HG03064 (cell line): ENCODE measurements at regions not wholly inside any gene's neighbourhood (a gene's known extent, or its start where the extent isn't known, plus 50 kb on each side); places are given as distances from the start of the nearest gene placed in this dataset.

Experiments
- ATAC-seq: cut with Tn5 transposase; IDR thresholded peaks from one replicate; pipeline ENCODE4 v1.9.1; 2021; ENCODE audit warnings: low read depth; ENCODE audit not compliant: unreplicated experiment

DNA sequence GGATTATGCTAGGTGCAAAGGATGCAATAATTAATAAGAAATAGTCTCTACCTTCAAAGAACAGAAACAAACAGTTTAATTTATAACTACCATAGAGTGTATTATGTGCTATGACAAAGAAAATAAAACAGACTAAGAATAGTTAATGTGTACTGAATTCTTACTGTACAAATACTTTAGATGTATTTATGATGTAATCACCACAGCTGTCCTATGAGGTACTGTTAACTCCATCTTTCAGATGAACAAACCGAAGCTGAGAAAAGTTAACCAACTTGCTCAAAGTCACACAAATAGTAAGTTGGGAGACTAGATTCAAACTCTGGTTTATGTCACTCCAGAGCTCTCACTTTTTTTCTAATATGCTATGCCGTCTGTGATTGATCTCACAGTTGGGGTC lies 77.0 kb upstream of the FGGY start:
- no peak for ATAC-seq

DNA sequence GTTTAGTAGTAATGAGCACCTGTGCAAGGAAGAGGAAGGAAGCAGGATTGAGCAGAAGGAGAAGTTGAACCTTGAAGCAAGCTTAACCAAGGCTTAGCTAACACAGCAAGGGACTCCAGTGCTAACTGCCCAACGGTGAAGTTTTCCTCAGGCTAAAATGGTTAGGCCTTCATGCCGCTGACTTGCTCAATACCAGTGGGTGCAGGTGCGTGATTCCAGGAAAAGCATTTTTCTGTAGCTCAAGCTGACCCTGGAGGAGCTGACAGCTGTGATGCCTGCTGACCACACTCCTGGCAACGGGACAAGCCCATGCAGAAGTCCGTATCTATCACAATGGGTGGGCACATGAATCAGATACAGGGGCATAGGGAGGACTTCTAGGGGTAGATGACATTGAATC lies 76.5 kb upstream of the FGGY start:
- ATAC-seq = no peak

DNA sequence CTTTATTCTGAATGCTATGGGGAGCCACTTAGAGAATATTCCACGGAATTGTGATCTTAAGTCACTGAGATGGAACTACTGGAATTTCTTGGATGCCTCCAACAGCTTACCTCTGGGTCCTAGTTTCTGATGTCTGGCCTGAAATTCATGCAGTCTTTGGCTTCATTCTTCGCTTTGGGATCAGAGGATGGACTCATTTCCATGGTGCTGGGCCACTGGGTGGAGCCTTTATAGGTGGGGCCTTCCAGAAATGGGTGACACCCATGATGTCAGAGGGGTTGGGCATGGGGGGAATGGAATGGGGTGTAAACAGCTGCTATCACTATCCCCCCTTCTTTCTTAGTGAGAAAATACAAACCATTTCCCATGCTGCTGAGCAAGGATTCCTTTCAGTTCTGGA lies 73.7 kb upstream of the FGGY start:
- ATAC-seq = no peak

DNA sequence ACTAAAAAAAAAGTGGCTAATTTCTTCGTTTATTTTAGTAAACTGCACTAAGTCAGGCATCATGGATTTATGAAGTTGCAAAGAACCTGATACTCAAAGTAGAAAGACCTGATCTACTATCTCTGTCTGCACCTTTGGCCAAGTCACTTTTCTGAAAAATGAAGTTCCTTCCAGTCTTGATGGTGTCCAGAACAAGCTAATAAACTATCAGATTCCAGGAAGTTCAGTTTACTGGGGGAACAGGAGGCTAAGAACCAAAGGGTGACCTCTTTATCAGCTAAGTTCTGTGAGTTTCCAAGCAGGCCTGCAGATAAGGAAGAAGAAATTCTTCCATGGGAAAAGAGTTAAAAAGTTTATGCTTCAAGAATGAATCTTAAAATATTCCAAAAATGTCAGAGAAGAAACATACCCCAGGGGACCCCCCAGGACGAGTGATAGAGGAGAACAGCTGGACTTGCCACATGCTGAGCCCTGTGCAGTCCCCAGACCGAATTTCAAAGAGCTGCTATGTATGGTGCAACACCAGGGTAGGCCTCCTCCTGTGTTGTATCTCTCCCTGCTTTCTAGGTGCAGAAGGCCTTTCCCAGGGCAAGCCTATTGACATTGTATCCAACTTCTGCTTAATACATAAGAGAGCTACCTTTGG lies 72.8 kb upstream of the FGGY start:
- ATAC-seq = no peak

DNA sequence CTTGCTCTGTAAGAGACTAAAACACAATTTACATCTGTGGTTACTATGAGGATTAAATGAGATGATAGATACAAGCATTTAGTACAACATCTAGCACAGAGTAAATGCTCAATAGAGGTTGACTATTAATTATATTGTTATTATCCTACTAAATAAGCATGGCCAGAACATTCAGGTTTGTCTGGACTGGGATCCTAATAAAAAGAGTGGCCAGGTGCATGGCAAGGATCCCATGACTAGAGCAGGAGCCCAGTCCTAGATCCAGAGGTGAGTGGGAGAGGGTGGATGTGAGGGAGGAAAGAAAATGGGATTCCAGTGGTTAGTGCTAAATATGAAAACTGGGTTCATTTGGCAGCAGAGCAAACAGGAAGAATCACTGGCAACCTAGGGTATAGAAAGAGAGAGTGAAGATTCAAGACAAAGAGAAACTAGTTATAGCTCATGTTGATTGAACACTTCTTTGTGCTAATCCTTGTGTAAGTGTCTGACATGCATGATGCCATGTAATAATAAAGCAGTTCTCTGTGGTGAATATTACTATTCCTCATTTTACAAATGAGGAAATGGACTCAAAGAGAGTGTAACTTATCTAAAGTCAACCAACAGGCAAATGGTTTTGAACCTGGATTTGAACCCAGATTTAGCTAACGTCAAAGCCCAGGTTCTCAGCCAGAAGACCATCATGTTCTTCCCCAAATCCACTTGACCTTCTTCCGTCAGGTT lies 71.1 kb upstream of the FGGY start:
- no peak for ATAC-seq

DNA sequence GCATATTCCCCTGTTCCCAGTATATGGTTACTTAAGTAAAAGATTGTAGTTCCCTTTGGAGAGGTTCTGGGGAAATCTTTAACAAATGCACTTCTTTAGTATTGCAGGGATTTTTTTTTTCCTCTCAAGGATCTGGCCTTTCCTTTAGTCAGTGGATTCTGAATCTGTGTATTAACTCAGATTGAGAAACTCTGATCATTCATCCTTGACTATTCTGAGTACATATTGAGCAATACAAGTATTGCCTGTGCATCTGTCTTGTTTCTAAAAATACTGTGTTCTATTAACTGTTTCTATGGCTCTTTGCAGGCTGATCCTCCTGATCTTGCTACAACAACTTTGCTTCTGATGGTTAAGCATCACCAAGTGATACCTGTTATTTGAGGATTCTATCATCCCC lies 67.8 kb upstream of the FGGY start:
- no peak for ATAC-seq

DNA sequence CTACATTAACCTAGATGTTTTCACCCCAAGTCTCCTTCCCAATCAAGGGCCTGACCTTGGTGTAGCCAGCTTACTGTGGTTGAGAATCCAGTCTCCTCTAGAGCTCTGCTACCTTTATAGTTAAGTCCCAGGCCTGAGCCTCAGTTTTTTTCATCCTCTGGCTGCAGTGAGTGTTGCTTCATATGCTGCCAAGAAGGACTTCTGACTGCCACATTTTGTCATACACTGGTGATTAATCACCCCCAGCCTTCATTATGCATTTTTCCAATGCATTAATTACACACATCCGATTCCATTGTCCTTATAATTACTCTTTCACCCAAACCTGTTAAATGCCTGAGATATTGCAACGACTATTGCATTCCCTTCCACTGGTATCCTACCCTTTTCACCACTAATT lies 66.3 kb upstream of the FGGY start:
- no peak for ATAC-seq

DNA sequence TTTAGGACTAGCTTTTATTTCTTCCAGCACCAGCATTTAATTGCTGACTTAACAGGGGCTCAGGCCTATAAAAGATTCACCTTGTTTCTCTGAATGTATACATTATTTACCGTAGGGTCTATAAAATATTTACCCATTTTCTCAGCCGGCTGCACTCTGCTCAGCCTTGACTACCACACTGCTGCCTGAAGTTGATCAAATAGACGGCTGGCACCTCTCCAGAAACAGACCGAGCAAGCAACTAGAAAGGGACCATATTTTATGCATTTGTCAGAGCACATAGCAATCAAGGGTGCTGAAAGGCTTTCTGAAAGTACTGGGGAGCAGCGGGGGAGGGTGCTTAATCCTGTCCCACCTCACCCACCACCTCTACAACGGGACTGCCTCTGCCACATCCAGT lies 64.7 kb upstream of the FGGY start:
- ATAC-seq = no peak

DNA sequence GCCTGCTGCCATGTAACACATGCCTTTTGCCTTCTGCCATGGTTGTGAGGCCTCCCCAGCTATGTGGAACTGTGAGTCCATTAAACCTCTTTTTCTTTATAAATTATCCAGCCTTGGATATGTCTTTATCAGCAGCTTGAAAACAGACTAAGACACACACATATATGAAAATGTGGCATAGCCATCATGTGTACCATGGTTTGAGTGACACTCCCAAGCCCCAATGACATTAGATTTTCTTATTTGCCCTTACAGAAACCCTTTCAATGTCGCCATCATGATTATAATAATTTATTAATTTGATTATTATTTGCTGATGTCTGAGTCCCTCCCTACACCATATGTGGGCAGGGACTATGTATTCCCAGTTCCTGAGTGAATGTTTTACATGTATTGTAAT lies 63.5 kb upstream of the FGGY start:
- no peak for ATAC-seq

DNA sequence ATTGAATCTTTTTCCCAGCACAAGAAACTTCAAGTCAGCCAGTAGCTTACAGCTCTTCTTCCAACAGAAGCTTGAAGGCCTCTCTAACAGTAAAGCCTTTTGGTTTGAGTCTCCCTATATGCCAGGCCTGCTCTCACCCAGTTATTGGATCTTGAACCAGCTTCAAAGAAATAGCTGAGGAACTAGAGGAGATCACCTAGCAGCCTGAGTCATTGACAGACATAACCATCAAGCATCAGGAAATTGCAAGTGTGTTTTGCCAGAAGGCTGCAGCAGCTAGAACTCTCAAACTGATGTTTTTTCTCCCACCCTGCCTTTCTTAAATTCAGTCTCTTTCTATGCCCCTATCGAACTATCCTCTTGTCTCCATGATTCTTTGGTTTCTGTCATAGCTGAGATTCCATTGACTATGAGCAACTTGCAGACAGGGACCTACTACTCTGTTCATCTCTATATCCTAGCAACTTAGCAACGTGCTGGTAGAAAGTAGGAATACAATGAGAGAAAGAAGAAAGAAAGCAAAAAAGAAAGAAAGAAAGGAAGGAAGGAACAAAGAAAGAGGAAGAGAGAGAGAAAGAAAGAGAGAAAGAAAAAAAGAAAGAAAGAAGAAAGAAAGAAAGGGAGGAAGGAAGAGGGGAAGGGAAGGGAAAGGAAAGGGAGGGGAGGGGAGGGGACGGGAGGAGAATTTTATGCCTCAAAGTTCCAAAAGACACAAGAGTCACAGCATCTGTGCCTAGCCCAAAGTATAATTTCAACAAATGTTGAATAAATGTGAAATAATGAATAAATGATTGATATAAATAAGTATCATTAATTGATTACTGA lies 60.0 kb upstream of the FGGY start:
- no peak for ATAC-seq

DNA sequence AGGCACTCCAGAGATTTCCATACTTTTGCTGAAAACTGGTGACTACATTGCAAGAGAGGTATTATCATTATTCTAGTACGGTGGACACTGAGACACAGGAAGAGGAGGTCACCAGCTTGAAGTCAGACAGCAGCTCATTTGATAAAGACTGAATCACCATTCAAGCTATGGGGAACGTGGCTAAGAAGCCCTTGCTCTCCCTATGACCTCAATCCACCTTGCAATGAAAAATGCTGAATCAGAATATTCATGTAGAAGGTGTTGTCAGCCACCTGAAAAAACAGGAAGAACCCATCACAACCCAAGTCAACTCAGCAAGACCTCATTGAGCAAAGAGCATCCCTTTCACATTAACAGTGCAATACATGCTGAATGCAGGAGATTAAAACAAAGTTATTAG lies 59.0 kb upstream of the FGGY start:
- ATAC-seq = no peak

DNA sequence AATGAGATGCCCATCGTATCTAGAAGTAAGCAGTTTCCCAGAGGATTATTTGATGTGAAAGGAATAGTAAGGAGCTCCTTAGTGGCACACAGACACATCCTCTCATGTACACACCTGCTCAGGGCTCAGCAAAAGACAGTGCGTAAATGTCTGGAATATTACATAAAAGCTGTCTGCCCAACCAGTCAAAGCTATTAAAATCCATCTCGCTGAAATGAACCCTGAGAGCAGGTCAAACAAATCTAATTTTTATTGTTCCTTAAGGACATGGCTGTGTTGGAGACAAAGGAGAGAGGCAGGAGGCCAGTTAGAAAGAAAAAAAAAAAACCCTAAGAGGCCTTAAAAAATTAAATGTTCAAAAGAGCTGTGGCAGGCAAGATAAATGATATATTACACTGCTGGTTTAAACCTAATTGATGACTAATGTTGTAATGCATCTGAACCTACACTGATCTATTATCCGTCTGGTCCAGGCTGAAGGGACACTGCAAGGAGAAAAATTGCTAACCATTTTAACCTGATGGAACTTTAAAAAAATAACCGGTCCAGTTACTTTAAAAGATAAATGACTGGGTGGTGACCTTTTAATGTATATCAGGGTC lies 58.5 kb upstream of the FGGY start:
- ATAC-seq = no peak

DNA sequence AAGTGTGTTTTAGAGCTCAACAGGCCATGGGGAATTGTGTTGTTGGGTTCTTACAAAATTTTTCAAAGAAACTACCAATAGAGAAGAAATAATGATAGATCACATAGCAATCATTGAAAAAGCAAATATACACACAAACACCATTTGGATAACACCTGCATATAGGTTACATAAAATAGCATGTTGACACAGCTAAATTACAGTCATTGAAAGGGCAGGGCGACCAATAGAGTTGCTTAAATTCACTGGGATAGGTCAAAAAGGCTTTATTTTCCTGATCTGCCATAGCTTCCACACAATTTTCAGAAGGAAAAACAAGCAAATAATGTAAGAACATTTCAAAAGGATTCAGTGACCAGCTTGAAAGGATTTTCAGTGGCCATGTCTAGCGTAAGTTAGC lies 57.9 kb upstream of the FGGY start:
- no peak for ATAC-seq

DNA sequence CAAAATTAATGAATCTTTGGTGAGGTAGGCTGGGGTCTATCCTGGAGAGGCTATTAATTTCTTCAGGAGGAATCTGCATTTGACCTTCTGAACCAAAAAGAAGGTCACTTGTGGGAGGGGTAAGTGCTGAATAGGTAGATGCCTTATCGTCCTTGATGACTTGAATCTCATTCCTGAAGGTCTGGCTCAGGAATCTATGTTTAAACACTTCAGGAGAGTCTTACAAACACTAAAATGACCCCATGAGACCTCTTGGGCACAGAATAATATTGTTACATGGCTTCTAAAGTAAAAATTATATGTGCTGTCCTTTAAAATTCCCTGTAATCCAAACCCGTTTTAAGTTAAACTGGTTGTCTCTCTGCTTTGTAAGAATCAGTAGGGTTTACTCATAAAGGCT lies 55.0 kb upstream of the FGGY start:
- no peak for ATAC-seq

DNA sequence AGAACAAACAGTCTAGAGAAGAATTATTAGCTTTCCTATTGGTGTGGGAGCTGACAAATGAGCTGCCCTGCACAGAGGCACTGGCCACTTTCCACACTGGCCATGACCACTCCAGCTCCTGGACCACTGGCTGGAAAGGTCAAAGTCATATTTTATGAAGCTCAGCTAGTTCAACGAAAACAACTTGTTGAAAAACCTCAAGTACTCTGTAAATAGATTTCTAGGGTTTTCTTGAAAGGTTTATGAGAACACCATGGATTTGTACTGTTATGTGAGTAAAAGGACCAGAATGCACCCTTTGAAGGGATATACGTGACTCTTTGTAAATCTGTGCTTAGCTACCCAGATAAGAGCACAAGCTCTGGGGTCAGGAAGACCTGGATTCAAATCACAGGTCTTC lies 54.5 kb upstream of the FGGY start:
- no peak for ATAC-seq

DNA sequence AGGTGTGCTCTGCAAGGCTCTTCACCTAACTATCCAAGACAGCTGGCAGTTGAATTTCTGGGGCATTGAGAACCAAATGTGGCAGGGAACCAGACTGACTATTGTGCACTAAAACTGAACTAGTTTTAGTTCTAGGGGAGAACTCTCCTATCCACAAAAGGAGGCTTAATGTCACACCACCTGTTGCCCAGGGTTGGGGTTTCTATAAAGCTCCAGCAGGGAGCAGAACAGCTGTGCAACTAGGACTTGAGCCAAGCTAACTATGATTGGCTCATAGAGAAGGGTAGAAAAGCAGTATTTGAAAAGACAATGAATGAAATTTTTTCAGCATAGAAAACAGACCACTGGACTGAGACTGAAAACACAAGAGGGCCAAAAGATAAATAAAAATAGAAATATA lies 53.3 kb upstream of the FGGY start:
- no peak for ATAC-seq

DNA sequence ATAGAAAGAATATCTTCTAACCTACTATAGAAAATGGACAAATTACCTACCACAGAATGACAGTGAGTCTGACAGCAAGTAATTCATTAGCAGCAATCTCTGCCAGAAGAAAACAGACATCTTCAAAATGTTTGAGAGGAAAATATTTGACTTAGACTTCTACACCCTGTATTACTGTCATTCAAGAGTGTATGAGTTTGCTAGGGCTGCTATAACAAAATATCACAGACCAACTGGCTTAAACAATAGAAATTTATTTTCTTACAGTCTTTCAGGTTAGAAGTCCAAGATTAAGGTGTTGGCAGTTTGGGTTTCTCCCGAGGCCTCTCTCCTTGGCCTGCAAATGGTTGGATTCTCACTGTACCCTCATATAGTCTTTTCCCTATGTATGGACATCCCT lies 52.9 kb upstream of the FGGY start:
- no peak for ATAC-seq

DNA sequence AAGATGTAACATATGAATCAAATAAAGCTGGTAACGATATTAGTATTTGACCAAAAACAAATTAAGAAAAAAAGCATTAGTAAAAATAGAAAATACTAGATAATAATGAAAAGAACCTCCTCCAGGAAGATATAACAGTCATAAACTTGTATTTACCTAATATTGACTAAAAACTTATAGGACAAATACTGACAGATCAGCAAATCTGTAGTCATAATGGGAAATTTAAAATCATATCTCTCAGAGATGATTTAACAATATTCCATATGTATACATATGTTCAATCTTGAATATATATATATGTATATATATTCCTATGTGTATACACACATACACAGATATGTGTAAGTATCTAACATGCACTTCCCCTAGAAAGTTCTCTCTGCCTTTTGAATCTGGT lies 52.0 kb upstream of the FGGY start:
- ATAC-seq = no peak
